ENCODE measurements at regions not wholly inside any gene's neighbourhood (a gene's known extent, or its start where the extent isn't known, plus 50 kb on each side); places are given as distances from the start of the nearest gene placed in this dataset.

DNA sequence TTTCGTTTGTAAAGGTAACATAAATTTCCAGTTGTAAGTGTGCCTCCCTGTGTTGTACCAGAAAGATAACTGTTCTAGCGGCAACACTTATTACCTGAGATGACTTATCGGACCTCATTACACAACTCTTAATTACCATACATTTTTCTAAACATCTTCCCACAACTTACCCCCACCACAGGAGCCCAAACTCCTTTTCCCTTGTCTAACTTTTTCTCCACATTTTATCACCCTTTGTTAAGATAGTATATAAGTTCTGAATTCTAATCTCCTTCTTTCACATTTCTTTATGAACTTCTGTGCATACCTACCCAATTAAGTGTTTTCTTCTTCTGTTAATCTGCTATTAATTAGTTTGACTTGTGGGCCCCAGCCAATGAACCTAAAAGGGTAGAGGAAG lies 143.7 kb upstream of the CAMK1G start:
- TF ChIP-seq, protein P1, sequence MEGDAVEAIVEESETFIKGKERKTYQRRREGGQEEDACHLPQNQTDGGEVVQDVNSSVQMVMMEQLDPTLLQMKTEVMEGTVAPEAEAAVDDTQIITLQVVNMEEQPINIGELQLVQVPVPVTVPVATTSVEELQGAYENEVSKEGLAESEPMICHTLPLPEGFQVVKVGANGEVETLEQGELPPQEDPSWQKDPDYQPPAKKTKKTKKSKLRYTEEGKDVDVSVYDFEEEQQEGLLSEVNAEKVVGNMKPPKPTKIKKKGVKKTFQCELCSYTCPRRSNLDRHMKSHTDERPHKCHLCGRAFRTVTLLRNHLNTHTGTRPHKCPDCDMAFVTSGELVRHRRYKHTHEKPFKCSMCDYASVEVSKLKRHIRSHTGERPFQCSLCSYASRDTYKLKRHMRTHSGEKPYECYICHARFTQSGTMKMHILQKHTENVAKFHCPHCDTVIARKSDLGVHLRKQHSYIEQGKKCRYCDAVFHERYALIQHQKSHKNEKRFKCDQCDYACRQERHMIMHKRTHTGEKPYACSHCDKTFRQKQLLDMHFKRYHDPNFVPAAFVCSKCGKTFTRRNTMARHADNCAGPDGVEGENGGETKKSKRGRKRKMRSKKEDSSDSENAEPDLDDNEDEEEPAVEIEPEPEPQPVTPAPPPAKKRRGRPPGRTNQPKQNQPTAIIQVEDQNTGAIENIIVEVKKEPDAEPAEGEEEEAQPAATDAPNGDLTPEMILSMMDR (conservative IDR thresholded peaks at IDR 0.05), result no peak
- no peak for TF ChIP-seq EZH2 (IDR thresholded peaks at IDR 0.05; ENCODE audit: low read depth)

Measured in PC-9 (cell line).